Erythroblast (primary cell): ENCODE measurements at regions not wholly inside any gene's neighbourhood (a gene's known extent, or its start where the extent isn't known, plus 50 kb on each side); places are given as distances from the start of the nearest gene placed in this dataset.

Experiments used
- GATA1 ChIP-seq: IDR thresholded peaks from 2 replicates; pipeline ENCODE4 v1.6.1; 2011; ENCODE audit warnings: low read depth, mild to moderate bottlenecking, control low read depth, low read length, moderate library complexity
- POLR2A ChIP-seq: IDR thresholded peaks from 2 replicates; pipeline ENCODE4 v1.6.1; 2011; ENCODE audit warnings: mild to moderate bottlenecking, low read length

DNA sequence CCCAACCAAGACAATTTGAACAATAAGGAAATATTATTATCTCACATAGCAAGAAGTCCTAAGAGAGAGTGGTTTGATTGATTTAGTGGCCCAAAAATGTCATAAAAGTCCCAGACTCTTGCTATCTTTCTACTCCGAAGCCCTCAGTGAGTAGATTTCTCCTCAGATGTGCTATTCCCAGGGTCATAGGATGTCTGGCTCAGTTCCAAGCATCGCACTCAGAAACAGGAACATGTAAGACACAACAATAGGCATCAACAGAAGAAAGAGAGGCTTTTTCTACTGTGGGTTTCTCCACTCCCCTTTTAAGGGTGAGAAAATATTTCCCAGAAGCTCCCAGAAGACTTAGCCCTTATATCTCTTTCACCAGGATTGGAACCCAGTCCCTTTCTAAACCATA is 188.1 kb upstream of the CDKN3 start:
- TF ChIP-seq POLR2A (no peak), GATA1 (no peak)
